Smooth muscle cell of the brain vasculature (primary cell): ENCODE measurements at regions not wholly inside any gene's neighbourhood (a gene's known extent, or its start where the extent isn't known, plus 50 kb on each side); places are given as distances from the start of the nearest gene placed in this dataset.

ENCODE experiments used
- DNase-seq: peaks from one replicate; pipeline ENCODE4 v3.0.0-alpha.2; 2012; ENCODE audit warnings: low read depth, low spot score

GRCh38 chr11:116123739-116124138 is 619.5 kb upstream of the CADM1 start:
- no peak for DNase-seq

GRCh38 chr11:116122697-116123472 is 618.7 kb upstream of the CADM1 start:
- DNase-seq = no peak

DNA sequence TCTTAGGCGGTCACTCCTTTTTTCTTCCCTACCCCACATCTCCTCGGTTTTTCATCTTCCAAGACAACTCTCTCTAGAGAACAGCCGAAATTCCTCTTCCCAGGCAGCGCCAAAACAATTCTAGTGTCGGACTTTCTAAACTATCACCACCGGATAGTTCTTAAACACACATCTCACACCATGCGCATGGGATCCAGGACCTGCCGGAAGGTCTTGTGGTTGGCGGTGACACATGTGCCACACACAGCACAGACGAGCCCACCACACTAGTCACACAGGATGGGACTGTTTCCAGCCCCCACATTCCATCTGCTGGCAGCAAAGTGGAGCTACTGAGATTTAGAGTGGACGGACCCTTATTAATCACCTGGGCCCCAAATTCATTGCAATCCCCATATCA is 614.9 kb upstream of the CADM1 start:
- DNase-seq = no peak

GRCh38 chr11:116118138-116118470 is 613.9 kb upstream of the CADM1 start:
- DNase-seq = no peak

DNA sequence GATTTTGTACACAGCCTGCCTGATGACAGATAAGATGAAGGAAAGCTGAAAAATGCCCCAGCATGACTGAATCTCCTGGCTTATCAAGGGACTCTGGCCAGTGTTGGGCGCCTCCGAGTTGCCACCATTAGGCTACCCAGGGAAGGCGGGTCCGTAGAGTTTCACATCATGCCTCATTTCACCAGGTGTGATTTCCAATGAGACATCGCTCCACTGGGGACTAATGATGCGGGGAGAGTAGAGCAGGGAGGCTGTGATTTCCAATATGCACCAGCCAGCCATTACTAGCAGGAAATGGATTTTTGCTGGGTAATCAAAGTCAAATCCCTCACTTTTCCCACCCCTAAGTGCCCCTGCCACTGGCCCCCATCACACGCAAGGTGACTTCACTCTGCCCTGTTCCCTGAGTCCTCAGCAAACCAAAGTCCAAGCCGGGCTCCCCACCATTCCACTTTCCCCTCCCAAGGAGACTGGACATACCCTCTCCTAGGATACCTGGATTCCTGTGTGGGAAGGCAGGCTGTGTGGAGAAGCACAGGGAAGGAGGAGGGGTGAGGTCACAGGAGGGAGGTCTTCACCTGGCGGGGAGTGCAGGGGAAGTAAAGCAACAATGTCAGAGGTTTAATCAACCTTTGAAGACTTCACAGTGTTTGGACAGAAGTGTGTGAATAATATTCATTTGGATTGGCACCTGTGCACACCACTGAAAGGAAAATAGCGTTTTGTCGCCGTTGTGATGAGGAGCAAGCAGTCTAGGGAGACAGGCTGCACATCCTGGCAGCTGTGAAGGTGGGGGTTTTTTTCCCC is 613.3 kb upstream of the CADM1 start:
- no peak for DNase-seq

GRCh38 chr11:116115801-116116200 is 611.6 kb upstream of the CADM1 start:
- no peak for DNase-seq

- DNase-seq = no peak
These were observed 610.0 kb upstream of the CADM1 start for GRCh38 chr11:116114198-116114651.

- no peak for DNase-seq
These were observed 608.1 kb upstream of the CADM1 start for GRCh38 chr11:116112087-116112935.

- no peak for DNase-seq
These were observed 607.3 kb upstream of the CADM1 start for GRCh38 chr11:116111546-116111945.

- DNase-seq = no peak
These were observed 606.6 kb upstream of the CADM1 start for GRCh38 chr11:116110802-116111201.

DNA sequence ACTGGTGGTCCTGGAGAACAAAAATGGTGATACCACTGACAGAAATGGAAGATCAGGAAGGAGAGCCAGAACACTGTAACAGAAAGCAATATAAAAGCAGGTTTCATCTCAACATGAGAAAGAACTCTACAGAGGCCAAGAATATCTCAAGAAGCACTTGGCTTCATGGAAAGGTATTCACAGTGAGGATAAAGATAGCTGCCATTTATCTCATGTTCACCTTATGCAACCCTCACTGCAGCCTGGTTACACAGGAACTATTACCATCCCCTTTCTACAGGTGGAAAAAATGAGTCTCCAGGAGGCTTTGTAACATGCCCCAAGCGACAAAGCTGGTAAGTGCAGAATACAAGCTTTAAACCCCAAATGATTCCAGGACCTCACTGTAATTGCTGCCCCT is 606.1 kb upstream of the CADM1 start:
- no peak for DNase-seq

- DNase-seq = no peak
These were observed 605.0 kb upstream of the CADM1 start for GRCh38 chr11:116109228-116109627.

DNA sequence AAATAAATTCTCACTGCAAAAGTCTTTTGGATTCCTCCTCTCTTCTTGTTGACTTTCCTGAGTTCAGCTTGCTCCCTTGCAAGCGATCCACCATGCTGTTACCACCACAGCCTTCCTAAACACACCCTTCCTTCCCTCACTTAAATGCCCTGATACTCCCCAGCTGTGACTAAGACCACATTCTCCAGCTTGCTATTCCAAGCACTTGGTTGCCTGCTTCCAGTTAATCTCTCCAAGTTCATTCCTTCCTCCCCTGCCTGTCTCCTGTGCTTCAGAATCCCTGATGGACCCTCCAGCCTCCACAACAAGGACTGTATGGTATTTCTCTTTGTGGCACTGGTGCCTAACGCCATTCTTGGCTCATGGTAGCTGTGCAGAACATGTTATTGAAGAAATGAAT is 603.9 kb upstream of the CADM1 start:
- DNase-seq = no peak

GRCh38 chr11:116107229-116107628 is 603.0 kb upstream of the CADM1 start:
- no peak for DNase-seq

DNA sequence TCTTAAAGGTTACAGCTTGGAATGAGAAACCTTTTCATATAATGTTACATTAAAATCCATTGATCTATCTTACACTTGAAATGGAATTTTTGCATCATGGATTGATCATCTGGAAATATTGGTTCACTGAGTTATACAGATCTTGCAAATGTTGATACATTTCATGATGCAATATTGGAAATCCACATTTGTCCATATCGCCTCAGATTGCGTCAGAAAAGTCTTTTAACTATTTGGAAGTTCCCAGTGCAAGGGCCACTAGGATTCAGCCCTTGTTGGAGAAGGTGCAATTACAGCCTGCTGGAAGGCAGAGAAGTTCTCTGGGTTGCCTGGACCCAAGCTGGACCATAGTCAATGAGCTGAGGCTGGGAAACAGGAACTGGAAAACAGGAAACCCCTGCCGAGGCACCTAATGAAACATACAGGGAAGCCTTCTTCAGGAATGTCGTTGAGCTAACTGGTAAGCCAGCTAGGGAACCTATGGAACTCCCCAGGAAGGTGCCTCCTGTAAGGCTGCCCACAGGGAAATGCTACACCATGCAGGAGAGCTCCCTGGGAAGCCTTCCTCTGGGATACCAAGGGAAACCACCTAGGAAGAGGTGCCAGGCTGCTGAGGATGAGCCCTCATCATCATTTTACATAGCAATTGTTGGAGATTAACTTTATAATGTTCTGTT is 600.4 kb upstream of the CADM1 start:
- DNase-seq = no peak

DNA sequence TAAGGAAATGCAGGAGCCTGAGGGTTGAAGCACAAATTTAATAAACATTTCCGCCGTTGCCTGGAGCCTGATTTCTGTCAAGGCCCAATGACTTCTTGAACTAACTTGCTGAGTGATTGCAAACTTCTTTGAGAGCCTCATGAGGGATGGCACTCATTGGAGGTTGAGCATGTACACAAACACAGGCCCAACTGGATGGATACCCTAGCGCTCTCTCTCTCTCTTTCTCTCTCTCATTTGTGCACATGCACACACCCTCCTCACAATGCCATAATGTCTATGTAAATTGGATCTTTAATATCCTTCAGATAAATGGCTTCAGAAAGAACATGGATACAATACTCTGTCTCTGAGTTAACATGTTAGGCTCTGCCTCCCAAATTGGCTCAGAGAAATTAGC is 597.7 kb upstream of the CADM1 start:
- DNase-seq = no peak

DNA sequence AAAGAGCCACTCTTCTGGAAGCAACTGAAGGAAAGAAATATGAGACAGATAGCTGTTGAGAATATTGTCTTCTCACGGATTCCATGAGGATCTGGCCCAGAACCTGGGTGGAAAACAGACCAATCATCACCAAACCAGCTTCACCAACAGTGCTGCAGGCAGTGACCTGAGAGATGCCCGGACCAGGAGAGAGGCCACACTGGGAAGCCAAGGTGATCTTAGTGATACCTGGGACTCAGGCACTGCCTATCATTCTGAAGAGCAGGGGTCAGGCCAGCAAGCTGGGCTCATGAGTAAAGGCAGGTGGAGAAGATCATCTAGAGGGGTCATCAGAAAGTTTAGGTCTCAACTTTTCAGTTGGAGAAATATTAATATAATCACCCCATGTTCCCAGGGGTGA is 595.8 kb upstream of the CADM1 start:
- no peak for DNase-seq

DNA sequence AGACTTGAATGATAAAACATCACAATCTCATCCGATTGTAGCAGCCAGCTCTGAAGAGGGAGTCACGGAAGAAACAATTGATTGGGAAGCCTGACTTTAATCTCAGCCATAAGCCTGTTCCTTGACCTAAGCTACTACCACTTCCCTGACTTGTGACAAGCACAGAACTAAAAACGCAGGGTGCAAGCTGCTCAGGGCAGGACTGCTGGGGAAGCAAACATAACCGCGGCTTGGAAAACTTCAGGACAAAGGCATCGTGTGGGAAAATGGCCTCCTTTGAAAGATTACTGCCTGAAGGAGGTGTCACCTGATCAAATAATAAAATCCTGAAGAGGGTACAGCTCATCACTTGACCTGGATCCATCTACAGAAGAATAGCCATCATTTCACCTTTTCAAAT is 595.3 kb upstream of the CADM1 start:
- DNase-seq = no peak

GRCh38 chr11:116096272-116096995 is 592.2 kb upstream of the CADM1 start:
- DNase-seq = no peak

GRCh38 chr11:116093481-116094270 is 589.5 kb upstream of the CADM1 start:
- DNase-seq = no peak
